Urinary bladder (tissue), 3 donors: ENCODE measurements at regions not wholly inside any gene's neighbourhood (a gene's known extent, or its start where the extent isn't known, plus 50 kb on each side); places are given as distances from the start of the nearest gene placed in this dataset.

Experiments
- DNase-seq: peaks from one replicate; pipeline ENCODE4 v3.0.0-alpha.2; 2015; ENCODE audit errors: extremely low spot score
- H3K27ac ChIP-seq: one replicate; pipeline ENCODE4 v1.5.1; 2013; ENCODE audit warnings: low read depth, mild to moderate bottlenecking, moderate library complexity
- H3K36me3 ChIP-seq: one replicate; pipeline ENCODE4 v1.6.1; 2013; ENCODE audit warnings: mild to moderate bottlenecking, moderate library complexity; ENCODE audit not compliant: insufficient read depth
- H3K4me1 ChIP-seq: one replicate; pipeline ENCODE4 v1.6.1; 2013; ENCODE audit warnings: mild to moderate bottlenecking, moderate library complexity; ENCODE audit not compliant: insufficient read depth
- H3K4me3 ChIP-seq: one replicate; pipeline ENCODE4 v1.5.1; 2013; ENCODE audit warnings: low read depth, low read length
- WGBS: extraction: QIAGEN DNeasy Blood & Tissue Kit; methylation state at CpG from one replicate; pipeline ENCODE4 v1.1.7; 2013; 5-methylcytosine and 5-hydroxymethylcytosine counted together
- donor health status: healthy with polysubstance abuse.
- donor health status: healthy.

DNA sequence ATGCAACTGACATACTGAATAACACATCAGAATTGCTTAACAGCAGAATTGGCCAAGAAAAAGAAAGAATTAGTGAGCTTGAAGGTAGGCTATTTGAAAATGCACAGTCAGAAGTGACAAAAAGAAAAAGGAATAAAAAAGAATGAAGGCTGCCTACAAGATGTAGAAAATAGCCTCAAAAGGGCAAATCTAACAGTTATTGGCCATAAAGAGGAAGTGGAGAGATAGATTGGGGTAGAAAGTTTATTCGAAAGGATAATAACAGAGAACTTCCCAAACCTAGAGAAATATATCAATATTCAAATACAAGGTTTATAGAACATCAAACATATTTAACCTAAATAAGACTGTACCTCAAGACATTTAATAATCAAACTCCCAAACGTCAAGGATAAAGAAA is 67.5 kb downstream of the ATP6V1G3 start:
- whole genome bisulfite sequencing, result 82% methylated on average over 2 of the region's 2 CpGs
- Histone ChIP-seq H3K27ac (no peak overlapping the region), H3K36me3 (no peaks in the 10 kb centered on the region), H3K4me3 (no peak overlapping the region), H3K4me1 (no peaks in the 10 kb centered on the region)
- no peak for DNase-seq

DNA sequence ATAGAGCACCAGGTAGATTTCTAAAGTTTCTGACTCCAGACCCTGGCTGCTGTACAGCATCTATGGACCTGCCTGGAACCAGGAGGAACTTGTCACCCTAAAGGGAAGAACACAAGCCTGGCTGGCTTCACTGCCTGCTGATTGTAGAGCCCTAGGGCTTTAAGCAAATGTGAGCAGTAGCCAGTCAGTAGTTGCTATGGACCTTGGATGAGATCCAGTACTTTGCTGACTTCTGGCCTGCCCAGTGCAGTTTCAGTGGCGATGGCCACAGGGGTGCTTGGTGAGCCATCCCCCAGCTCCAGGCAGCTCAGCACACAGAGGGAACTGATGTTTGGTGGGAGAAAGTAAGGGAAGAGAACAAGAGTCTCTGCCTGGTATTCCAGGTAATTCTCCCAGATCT is 68.4 kb downstream of the ATP6V1G3 start:
- Histone ChIP-seq H3K4me3 (no peak overlapping the region), H3K27ac (no peak overlapping the region), H3K36me3 (no peaks in the 10 kb centered on the region), H3K4me1 (no peaks in the 10 kb centered on the region)
- no peak for DNase-seq
- 94% methylated on average over 1 of the region's 1 CpG for WGBS

GRCh38 chr1:198467907-198468306 is 72.6 kb downstream of the ATP6V1G3 start:
- 82% methylated on average over 2 of the region's 2 CpGs for WGBS

GRCh38 chr1:198467342-198467741 is 73.1 kb downstream of the ATP6V1G3 start:
- WGBS, result 68% methylated on average over 2 of the region's 2 CpGs
- H3K27ac ChIP-seq, result no peak overlapping the region

More at GRCh38 chr1:198467907-198468306, 72.6 kb downstream of the ATP6V1G3 start:
- H3K36me3 ChIP-seq, result no peaks in the 10 kb centered on the region
- no peak for DNase-seq
- H3K4me1 ChIP-seq, result no peaks in the 10 kb centered on the region
- no peak overlapping the region for H3K4me3 ChIP-seq
- no peak overlapping the region for H3K27ac ChIP-seq

DNA sequence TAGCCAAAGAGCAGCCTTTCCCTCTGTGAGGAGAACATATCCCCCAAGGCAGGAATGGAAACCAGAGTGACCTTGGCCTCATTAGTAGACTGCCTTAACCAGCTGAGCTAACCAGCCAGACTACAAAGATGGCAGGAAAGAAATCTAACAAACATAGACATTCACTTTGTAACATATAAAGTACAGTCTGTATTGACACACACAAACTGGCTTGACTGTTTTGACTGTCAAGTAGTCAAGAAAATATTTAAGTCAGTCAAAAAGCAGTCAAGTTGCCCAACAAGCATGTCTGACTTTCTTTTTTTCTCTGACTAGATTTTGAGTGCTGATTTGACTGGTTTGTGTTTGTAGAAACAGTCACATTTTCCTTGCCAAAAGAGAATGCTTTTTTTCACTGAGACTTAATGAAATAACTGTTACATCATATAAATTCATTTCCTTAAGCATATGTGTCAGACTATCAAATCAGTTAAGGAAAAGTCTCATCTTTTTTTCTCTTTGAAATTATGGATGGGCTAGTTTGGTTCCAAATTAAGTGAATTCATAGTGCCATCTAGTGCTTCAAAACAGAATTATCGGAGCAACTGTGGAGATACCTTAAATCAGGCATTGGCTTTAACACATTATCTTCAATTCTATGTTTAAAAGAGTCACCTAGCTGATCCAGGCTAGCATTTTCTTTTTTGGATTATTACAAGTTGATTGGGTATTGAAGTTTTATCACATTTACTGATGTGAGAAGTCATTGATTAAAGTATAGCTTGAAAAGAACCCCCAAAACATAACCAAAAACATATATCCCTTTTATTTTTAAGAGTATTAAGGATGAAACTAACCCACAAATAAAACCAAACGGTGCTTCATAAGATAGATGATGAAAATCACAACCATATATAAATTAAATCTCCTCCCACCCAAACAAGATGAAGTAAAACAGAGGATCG is 75.0 kb downstream of the ATP6V1G3 start:
- no peaks in the 10 kb centered on the region for H3K4me1 ChIP-seq
- DNase-seq, result peak; percentile 21
- WGBS, result 35% methylated on average over 3 of the region's 3 CpGs
- H3K4me3 ChIP-seq, result no peak overlapping the region
- H3K36me3 ChIP-seq, result no peaks in the 10 kb centered on the region
- no peak overlapping the region for H3K27ac ChIP-seq

More at GRCh38 chr1:198467342-198467741, 73.1 kb downstream of the ATP6V1G3 start:
- Histone ChIP-seq H3K36me3 (no peaks in the 10 kb centered on the region), H3K4me1 (no peaks in the 10 kb centered on the region), H3K4me3 (no peak overlapping the region)
- DNase-seq, result no peak

GRCh38 chr1:198463709-198464108 is 76.8 kb downstream of the ATP6V1G3 start:
- DNase-seq, result no peak
- Histone ChIP-seq H3K36me3 (no peaks in the 10 kb centered on the region), H3K4me3 (no peak overlapping the region), H3K4me1 (no peaks in the 10 kb centered on the region), H3K27ac (no peak overlapping the region)

- no peak for DNase-seq
- H3K4me3 ChIP-seq, result no peak overlapping the region
- no peaks in the 10 kb centered on the region for H3K36me3 ChIP-seq
- H3K4me1 ChIP-seq, result no peaks in the 10 kb centered on the region
- no peak overlapping the region for H3K27ac ChIP-seq
- 91% methylated on average over 1 of the region's 1 CpG for WGBS
These were observed 78.0 kb downstream of the ATP6V1G3 start for GRCh38 chr1:198462365-198463019.

GRCh38 chr1:198455966-198456365 is 84.5 kb downstream of the ATP6V1G3 start:
- Histone ChIP-seq H3K4me3 (no peak overlapping the region), H3K27ac (no peak overlapping the region), H3K36me3 (no peaks in the 10 kb centered on the region), H3K4me1 (no peaks in the 10 kb centered on the region)
- 79% methylated on average over 3 of the region's 3 CpGs for WGBS
- DNase-seq, result no peak

GRCh38 chr1:198449727-198450433 is 90.6 kb downstream of the ATP6V1G3 start:
- 47% methylated on average over 3 of the region's 3 CpGs for WGBS
- H3K4me1 ChIP-seq, result no peaks in the 10 kb centered on the region
- H3K27ac ChIP-seq, result no peak overlapping the region

GRCh38 chr1:198449261-198449660 is 91.2 kb downstream of the ATP6V1G3 start:
- DNase-seq, result no peak
- Histone ChIP-seq H3K36me3 (no peaks in the 10 kb centered on the region), H3K27ac (no peak overlapping the region)

More at GRCh38 chr1:198449727-198450433, 90.6 kb downstream of the ATP6V1G3 start:
- DNase-seq, result no peak
- no peaks in the 10 kb centered on the region for H3K36me3 ChIP-seq
- no peak overlapping the region for H3K4me3 ChIP-seq

DNA sequence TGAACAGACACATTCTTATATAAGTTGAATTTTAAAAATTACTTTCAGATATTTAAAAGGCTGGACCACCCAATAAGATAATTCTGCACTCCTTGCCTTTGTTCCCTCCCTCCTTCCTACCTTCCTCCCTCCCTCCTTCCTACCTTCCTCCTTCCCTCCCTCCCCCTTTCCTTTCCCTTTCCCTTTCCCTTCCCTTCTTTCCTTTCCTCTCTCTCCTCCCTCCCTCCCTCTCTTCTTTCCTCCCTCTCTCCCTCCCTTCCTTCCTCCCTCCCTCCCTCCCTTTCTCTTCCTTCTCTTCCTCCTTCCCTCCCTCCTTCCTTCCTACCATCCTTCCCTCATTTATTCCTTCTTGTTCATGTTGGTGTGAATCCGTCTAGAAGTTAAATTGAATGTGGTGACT is 93.0 kb downstream of the ATP6V1G3 start:
- no peak for DNase-seq
- 93% methylated on average over 1 of the region's 1 CpG for WGBS
- Histone ChIP-seq H3K4me1 (no peaks in the 10 kb centered on the region), H3K4me3 (no peak overlapping the region), H3K36me3 (no peaks in the 10 kb centered on the region), H3K27ac (no peak overlapping the region)

More at GRCh38 chr1:198449261-198449660, 91.2 kb downstream of the ATP6V1G3 start:
- Histone ChIP-seq H3K4me1 (no peaks in the 10 kb centered on the region), H3K4me3 (no peak overlapping the region)

GRCh38 chr1:198445872-198446271 is 94.6 kb downstream of the ATP6V1G3 start:
- no peak overlapping the region for H3K4me3 ChIP-seq
- H3K36me3 ChIP-seq, result no peaks in the 10 kb centered on the region
- no peak for DNase-seq
- WGBS, result 81% methylated on average over 3 of the region's 3 CpGs
- no peak overlapping the region for H3K27ac ChIP-seq
- no peaks in the 10 kb centered on the region for H3K4me1 ChIP-seq

DNA sequence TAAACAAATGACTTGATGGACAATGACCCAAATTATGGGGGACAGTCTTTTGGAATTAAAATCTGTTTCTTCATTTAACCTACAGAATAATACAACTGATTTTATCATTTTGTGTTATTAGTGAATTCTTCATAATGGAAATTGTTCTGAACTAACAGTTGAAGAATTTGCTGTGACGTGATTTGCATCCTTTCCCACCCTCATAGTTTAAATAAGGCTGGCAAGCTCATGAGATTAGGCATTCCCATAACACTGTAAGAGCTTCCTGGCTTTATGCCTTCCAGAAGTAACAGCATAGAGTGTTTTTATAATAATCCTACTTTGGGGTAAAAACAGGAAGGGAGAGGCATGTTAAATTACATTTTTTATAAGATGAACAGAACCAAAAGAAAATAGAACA is 95.7 kb downstream of the ATP6V1G3 start:
- H3K4me1 ChIP-seq, result no peaks in the 10 kb centered on the region
- no peaks in the 10 kb centered on the region for H3K36me3 ChIP-seq
- no peak overlapping the region for H3K4me3 ChIP-seq
- H3K27ac ChIP-seq, result no peak overlapping the region
- 35% methylated on average over 1 of the region's 1 CpG for WGBS
- DNase-seq, result no peak
